ENCODE measurements at regions not wholly inside any gene's neighbourhood (a gene's known extent, or its start where the extent isn't known, plus 50 kb on each side); places are given as distances from the start of the nearest gene placed in this dataset.

GRCh38 chr6:84848960-84849359 lies 84.6 kb upstream of the TBX18 start:
- TF ChIP-seq YY1 (IDR thresholded peaks at IDR 0.05; ENCODE audit: insufficient read depth, insufficient read length) = no peak
- TF ChIP-seq SUZ12 (IDR thresholded peaks at IDR 0.05; ENCODE audit: extremely low read depth, insufficient read depth, insufficient read length) = no peak
